WI38 (cell line): ENCODE measurements at regions not wholly inside any gene's neighbourhood (a gene's known extent, or its start where the extent isn't known, plus 50 kb on each side); places are given as distances from the start of the nearest gene placed in this dataset.

Experiments used
- H3K4me3 ChIP-seq: 2 replicates; pipeline ENCODE4 v1.5.1; 2011; ENCODE audit warnings: low read depth, mild to moderate bottlenecking, control low read depth, low read length
- TF ChIP-seq, protein P1 (sequence below): IDR thresholded peaks from 2 replicates; pipeline ENCODE4 v1.5.1; 2012; ENCODE audit warnings: low read depth, mild to moderate bottlenecking, control low read depth, low read length

DNA sequence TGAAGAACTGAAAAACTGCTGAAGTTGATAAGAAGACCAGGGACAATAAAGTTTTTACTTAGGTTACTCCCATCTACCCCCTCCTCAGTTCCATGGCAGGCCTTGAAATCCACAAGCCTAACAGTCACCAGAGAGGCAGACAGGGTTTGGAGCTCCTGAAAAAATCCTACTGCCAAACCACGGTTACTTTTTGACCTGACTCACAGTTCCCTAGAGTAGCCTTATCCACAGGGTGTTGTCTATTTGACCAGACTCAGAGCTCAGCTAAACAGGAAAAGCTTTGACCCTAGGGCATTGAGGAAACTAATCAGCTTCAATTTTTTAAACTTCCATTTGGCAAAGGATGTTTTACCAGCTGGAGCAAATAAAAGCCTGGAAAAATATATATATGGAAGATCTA lies 257.7 kb upstream of the NT5E start:
- H3K4me3 ChIP-seq, result no peak overlapping the region
- TF ChIP-seq, protein P1, sequence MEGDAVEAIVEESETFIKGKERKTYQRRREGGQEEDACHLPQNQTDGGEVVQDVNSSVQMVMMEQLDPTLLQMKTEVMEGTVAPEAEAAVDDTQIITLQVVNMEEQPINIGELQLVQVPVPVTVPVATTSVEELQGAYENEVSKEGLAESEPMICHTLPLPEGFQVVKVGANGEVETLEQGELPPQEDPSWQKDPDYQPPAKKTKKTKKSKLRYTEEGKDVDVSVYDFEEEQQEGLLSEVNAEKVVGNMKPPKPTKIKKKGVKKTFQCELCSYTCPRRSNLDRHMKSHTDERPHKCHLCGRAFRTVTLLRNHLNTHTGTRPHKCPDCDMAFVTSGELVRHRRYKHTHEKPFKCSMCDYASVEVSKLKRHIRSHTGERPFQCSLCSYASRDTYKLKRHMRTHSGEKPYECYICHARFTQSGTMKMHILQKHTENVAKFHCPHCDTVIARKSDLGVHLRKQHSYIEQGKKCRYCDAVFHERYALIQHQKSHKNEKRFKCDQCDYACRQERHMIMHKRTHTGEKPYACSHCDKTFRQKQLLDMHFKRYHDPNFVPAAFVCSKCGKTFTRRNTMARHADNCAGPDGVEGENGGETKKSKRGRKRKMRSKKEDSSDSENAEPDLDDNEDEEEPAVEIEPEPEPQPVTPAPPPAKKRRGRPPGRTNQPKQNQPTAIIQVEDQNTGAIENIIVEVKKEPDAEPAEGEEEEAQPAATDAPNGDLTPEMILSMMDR, result no peak

DNA sequence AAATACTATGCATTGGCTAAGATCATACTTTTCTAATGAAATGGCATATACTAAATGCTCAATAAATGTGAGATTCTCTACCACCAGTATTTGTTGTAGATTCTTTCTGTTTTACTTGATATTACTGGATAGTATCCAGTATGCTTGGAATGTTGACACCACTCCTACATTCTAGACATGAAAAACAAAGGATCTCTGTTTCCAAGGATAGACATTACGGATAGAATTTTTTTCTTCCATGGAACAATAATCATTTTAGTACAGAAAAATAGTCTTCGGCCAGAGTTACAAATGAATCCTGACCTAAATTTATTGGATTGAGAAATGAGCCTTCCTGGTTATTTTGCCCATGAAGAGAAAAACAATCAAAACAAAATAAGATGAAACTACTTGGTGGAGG lies 258.2 kb upstream of the NT5E start:
- TF ChIP-seq, protein P1, result no peak
- H3K4me3 ChIP-seq, result no peak overlapping the region

DNA sequence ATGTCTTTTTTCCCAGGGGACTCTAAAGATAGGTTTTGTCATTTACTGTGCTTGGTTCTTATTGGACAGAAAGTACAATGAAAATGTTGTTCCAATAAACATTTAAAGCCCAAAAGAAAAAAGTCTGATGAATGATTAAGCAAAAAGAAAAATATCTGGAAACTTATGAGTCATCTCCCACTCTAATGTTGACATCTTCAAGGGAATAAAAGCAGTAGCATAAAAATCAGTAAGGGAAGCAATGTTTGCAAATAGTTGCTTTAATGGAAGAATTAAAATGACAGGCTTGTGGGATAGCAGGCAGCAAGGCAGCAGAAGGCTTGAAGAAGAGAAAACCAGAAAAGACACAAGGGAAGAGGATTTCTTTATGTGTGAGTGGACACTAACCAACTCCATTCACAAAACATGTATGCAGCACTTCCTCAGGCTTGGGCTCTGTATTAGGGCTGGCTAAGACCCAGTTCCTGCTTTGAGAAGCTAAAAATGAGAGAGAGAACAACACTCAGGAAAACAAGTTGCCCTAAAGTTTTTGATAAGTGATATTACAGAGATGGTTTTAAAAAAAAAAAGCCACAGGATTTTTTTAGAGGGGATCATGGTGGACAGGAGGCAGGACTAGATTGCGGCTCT lies 263.2 kb upstream of the NT5E start:
- TF ChIP-seq, protein P1, result no peak
- no peak overlapping the region for H3K4me3 ChIP-seq

- H3K4me3 ChIP-seq, result no peak overlapping the region
- TF ChIP-seq, protein P1, result no peak
These were observed 263.9 kb upstream of the NT5E start for GRCh38 chr6:85185977-85186376.

DNA sequence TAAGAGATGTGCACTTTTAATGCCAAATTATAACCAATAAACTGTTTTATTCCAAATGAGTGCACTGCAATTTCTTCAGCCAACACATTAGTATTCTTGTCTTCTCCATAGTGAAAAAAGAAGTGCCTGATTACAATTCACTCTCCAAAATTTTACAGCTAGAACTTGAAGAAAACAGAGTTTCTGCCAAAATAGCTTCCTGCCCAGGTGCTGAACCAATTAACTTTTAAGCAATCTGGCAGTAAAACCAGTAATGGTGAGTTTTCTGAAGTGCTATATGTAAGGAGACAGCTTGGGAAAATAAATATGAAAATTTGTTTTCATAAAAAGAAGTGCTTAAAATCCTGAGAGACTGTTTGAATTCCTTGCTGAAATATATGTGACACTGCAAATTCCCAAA lies 266.0 kb upstream of the NT5E start:
- TF ChIP-seq, protein P1, result no peak
- H3K4me3 ChIP-seq, result no peak overlapping the region

GRCh38 chr6:85172705-85173104 lies 277.2 kb upstream of the NT5E start:
- H3K4me3 ChIP-seq, result no peak overlapping the region
- TF ChIP-seq, protein P1, result no peak

- H3K4me3 ChIP-seq, result no peak overlapping the region
- TF ChIP-seq, protein P1, result no peak
These were observed 277.7 kb upstream of the NT5E start for GRCh38 chr6:85172161-85172560.
